ENCODE measurements at regions not wholly inside any gene's neighbourhood (a gene's known extent, or its start where the extent isn't known, plus 50 kb on each side); places are given as distances from the start of the nearest gene placed in this dataset.

GRCh38 chr17:77454242-77455095 lies 313.7 kb downstream of the SEC14L1 start:
- DNase-seq (ENCODE audit: extremely low read depth, low read depth, low spot score), result no peak

GRCh38 chr17:77455111-77455890 lies 314.5 kb downstream of the SEC14L1 start:
- no peak for DNase-seq (ENCODE audit: extremely low read depth, low read depth, low spot score)

GRCh38 chr17:77455891-77456260 lies 315.1 kb downstream of the SEC14L1 start:
- DNase-seq (ENCODE audit: extremely low read depth, low read depth, low spot score), result no peak

- DNase-seq (ENCODE audit: extremely low read depth, low read depth, low spot score), result no peak
Measured at GRCh38 chr17:77456271-77456950, 315.6 kb downstream of the SEC14L1 start.

- DNase-seq (ENCODE audit: extremely low read depth, low read depth, low spot score), result no peak
Measured at GRCh38 chr17:77456951-77457548, 316.3 kb downstream of the SEC14L1 start.

- no peak for DNase-seq (ENCODE audit: extremely low read depth, low read depth, low spot score)
Measured at GRCh38 chr17:77457572-77458201, 316.9 kb downstream of the SEC14L1 start.

GRCh38 chr17:77458202-77459017 lies 317.6 kb downstream of the SEC14L1 start:
- no peak for DNase-seq (ENCODE audit: extremely low read depth, low read depth, low spot score)

GRCh38 chr17:77459018-77459755 lies 318.4 kb downstream of the SEC14L1 start:
- no peak for DNase-seq (ENCODE audit: extremely low read depth, low read depth, low spot score)

GRCh38 chr17:77460514-77461046 lies 319.8 kb downstream of the SEC14L1 start:
- DNase-seq (ENCODE audit: extremely low read depth, low read depth, low spot score), result no peak

GRCh38 chr17:77461277-77462057 lies 320.7 kb downstream of the SEC14L1 start:
- DNase-seq (ENCODE audit: extremely low read depth, low read depth, low spot score), result no peak

GRCh38 chr17:77462090-77462489 lies 321.3 kb downstream of the SEC14L1 start:
- no peak for DNase-seq (ENCODE audit: extremely low read depth, low read depth, low spot score)

GRCh38 chr17:77462553-77463497 lies 322.1 kb downstream of the SEC14L1 start:
- no peak for DNase-seq (ENCODE audit: extremely low read depth, low read depth, low spot score)

GRCh38 chr17:77464988-77465357 lies 324.2 kb downstream of the SEC14L1 start:
- DNase-seq (ENCODE audit: extremely low read depth, low read depth, low spot score), result no peak

- DNase-seq (ENCODE audit: extremely low read depth, low read depth, low spot score), result no peak
Measured at GRCh38 chr17:77465358-77466041, 324.7 kb downstream of the SEC14L1 start.

- DNase-seq (ENCODE audit: extremely low read depth, low read depth, low spot score), result no peak
Measured at GRCh38 chr17:77466140-77466539, 325.4 kb downstream of the SEC14L1 start.

- DNase-seq (ENCODE audit: extremely low read depth, low read depth, low spot score), result no peak
Measured at GRCh38 chr17:77466596-77467223, 325.9 kb downstream of the SEC14L1 start.

Data from glomerular endothelial cell (primary cell).